Activated CD4-positive, alpha-beta memory T cell treated with anti-CD3 and anti-CD28 coated beads, Interleukin-2, amount 10 ng/mL, durations not matched to agents 7 days and 5 days (primary cell): ENCODE measurements at regions not wholly inside any gene's neighbourhood (a gene's known extent, or its start where the extent isn't known, plus 50 kb on each side); places are given as distances from the start of the nearest gene placed in this dataset.

Source experiments
- CTCF ChIA-PET: fragments of 350-600 bp; sonication (Branson Sonifier 250); formaldehyde crosslinking; loops from one replicate; lab custom pipeline; 2021; ENCODE audit warnings: antibody characterized with exemption, inconsistent platforms; lab: Charles Lee
- POLR2A ChIA-PET: fragments of 350-600 bp; sonication (Branson Sonifier 250); formaldehyde crosslinking; loops from one replicate; lab custom pipeline; 2021; ENCODE audit warnings: antibody characterized with exemption; lab: Charles Lee
- DNase-seq: peaks from one replicate; pipeline ENCODE4 v3.0.0-alpha.2; 2020
- H3K27ac Mint-ChIP-seq: one replicate; pipeline ENCODE4 v1.8.0; 2021; ENCODE audit warnings: mild to moderate bottlenecking, mixed read lengths
- H3K27me3 Mint-ChIP-seq: one replicate; pipeline ENCODE4 v1.8.0; 2021; ENCODE audit warnings: mixed read lengths
- H3K36me3 Mint-ChIP-seq: one replicate; pipeline ENCODE4 v1.8.0; 2021; ENCODE audit warnings: low read depth, mixed read lengths
- H3K4me1 Mint-ChIP-seq: one replicate; pipeline ENCODE4 v1.8.0; 2021; ENCODE audit warnings: mixed read lengths
- H3K4me3 Mint-ChIP-seq: one replicate; pipeline ENCODE4 v1.8.0; 2021; ENCODE audit warnings: mild to moderate bottlenecking, mixed read lengths
- H3K9me3 Mint-ChIP-seq: one replicate; pipeline ENCODE4 v1.8.0; 2021; ENCODE audit warnings: mixed read lengths

DNA sequence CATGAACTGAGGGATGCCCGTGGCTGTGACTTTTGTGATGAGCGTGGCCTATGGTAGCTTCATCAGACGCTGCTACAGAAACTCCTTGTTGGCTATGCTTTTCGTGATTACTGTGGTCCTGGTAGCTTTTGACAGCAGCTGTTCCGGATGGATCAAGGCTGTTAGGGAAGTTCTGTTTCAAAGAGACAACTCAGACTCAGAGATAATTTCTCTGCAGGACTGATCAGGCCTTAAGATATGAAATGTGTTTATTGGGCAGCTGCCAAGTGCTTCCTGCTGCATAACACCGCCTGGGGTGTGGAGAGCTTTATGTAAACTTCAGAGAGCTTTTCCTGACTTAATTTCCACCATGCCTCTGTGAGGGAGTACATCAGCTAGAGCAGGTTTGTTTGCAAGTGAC lies 243.8 kb downstream of the TSN start:
- H3K27me3 Mint-ChIP-seq = peaks cover 4% of the 10 kb centered on the region
- H3K4me1 Mint-ChIP-seq = no peaks in the 10 kb centered on the region
- CTCF ChIA-PET = no interaction called here
- H3K9me3 Mint-ChIP-seq = no peaks in the 10 kb centered on the region
- H3K27ac Mint-ChIP-seq = no peak overlapping the region
- DNase-seq = no peak
- POLR2A ChIA-PET = no interaction called here
- no peaks in the 10 kb centered on the region for H3K36me3 Mint-ChIP-seq
- no peak overlapping the region for H3K4me3 Mint-ChIP-seq

DNA sequence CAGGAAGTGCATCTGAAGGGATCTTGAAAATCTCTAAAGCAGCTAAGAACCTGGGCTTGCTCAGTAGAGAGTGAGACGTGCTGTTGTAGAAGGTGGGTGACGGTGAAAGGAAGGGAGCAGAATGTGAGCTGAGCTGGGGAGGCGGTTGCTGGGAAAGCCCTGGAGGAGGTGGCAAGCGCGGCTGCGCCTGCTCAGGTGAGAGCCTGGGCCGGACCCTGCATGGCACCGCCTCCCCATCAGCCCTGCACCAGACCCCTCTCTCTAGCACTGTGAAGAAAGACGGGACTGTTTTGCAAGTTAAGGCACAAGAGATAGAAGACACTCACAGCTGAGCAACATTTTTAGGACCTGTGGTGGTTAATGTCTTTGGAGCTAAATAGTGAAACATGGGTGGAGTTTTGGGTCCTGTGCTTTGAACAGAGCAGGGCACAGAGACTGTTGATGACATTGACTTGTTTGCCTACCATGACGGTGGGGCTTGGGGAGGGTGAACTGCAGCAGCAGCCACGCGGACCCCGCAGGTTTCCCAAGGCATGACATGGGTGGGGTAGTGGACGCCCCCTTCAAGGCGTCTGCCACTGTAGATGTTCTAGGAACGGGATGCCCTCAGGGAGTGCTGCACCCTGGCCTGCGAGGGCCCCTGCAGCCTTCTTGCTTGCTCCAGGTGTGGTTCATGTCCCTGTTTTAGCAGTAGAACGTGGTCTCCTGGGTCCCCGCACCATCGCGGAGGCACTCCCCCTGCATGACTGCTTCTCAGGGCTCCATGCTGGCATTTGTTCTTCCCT lies 245.3 kb downstream of the TSN start:
- Mint-ChIP-seq H3K4me3 (no peak overlapping the region), H3K4me1 (no peaks in the 10 kb centered on the region), H3K36me3 (no peaks in the 10 kb centered on the region), H3K9me3 (no peaks in the 10 kb centered on the region), H3K27ac (no peak overlapping the region), H3K27me3 (no peaks in the 10 kb centered on the region)
- POLR2A ChIA-PET = no interaction called here
- DNase-seq = no peak
- CTCF ChIA-PET = no interaction called here

DNA sequence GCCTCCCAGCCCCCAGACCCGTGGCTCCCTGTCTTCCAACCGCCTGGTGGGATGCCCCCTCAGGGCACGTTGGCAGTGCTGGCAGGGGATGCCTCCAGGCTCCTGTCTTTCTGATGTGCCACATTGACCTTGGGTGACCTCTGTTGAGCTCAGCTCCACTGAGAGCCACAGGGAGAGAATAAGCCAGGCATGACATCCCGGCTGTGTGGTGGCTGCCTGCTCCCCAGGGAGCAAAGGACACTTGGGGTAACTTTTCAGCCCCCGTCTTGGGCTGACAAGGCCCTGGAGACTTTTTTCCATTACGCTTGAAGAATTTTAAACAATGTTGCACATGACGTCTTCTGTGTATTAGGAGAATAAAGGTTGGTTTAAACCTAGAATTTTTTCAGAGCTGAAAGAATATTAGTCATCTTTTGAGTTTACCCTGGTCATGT lies 246.0 kb downstream of the TSN start:
- no peak overlapping the region for H3K4me3 Mint-ChIP-seq
- H3K36me3 Mint-ChIP-seq = no peaks in the 10 kb centered on the region
- H3K9me3 Mint-ChIP-seq = no peaks in the 10 kb centered on the region
- DNase-seq = no peak
- no peaks in the 10 kb centered on the region for H3K27me3 Mint-ChIP-seq
- ChIA-PET POLR2A (no interaction called here), CTCF (no interaction called here)
- H3K4me1 Mint-ChIP-seq = no peaks in the 10 kb centered on the region
- H3K27ac Mint-ChIP-seq = no peak overlapping the region

DNA sequence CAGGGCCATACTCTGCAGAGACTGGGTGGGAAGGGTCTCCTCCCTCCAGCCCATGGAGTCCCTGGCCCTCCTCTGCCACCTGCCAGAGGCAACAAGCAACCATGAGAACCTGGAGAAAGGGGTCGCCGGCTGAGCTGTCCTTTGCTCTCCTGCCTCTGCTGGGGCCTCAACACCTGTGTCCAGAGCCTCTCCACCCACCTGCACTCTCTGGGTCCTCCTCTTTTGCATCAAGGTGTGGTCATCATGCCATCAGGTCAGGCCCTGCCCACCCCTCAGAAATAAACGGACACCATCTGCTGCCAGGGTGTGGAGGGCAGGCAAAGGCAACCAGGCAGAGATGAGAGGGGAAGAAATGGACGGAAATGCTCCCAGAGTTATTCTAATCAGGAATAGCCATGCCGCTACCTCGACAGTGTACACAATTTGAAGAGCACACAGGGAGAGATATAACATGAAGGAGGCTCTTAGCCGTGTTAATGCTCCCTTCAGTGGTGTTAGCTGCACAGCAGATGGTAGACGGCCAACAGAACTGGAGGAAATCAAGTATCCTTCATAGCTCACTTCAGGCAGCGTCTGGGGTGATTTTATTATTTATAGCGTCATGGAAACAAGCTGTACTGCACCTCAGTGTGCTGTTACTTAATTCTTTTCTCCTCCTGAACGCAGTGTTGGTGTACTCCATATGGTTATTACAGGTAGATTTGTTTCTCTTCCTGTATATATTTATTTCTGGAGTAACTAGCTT lies 247.9 kb downstream of the TSN start:
- no peaks in the 10 kb centered on the region for H3K27me3 Mint-ChIP-seq
- DNase-seq = no peak
- no peak overlapping the region for H3K4me3 Mint-ChIP-seq
- CTCF ChIA-PET = no interaction called here
- no peaks in the 10 kb centered on the region for H3K9me3 Mint-ChIP-seq
- H3K4me1 Mint-ChIP-seq = no peaks in the 10 kb centered on the region
- H3K27ac Mint-ChIP-seq = no peak overlapping the region
- POLR2A ChIA-PET = no interaction called here
- H3K36me3 Mint-ChIP-seq = no peaks in the 10 kb centered on the region

DNA sequence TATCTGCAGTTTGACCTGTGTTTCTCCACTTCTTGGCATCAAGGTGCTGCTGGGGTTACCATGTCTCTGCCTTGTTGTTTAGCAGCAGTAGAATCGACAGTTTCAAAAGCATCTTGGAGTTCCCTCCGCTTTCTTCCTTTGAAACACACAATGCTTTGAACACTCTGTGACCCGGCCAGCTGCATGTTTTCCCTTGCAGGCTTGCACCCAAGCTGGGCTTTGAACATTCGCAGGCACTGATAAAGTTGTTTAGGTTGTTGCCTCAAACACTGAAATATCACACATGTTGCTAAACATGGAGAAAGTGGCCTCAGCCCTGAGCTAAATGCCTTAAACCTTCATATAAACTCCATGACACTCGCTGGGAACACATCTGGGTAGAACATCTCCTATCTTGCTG lies 251.7 kb downstream of the TSN start:
- ChIA-PET CTCF (no interaction called here), POLR2A (no interaction called here)
- no peak for DNase-seq
- Mint-ChIP-seq H3K27me3 (no peaks in the 10 kb centered on the region), H3K4me3 (no peak overlapping the region), H3K36me3 (no peaks in the 10 kb centered on the region), H3K4me1 (no peaks in the 10 kb centered on the region), H3K9me3 (no peaks in the 10 kb centered on the region), H3K27ac (no peak overlapping the region)

DNA sequence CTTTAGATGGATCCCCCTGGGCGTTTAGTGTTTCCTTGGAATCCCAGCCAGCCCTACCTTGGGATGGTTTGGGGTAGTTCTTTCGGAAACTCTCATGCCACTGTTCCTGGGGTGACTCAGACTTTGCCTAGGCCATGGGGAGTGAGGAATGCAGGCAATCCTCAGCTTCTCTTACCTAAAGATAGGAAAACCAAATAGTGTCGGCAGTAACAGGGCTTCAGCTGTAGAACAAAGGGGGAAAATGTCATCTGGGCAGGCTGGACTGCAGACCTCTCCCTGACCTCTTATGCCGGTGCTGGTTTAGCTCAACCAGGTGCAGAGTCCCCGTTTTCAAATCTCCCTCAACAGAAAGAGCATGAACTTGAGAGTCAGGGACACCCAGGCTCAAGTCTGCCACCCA lies 252.1 kb downstream of the TSN start:
- no peaks in the 10 kb centered on the region for H3K27me3 Mint-ChIP-seq
- H3K9me3 Mint-ChIP-seq = no peaks in the 10 kb centered on the region
- POLR2A ChIA-PET = no interaction called here
- H3K4me3 Mint-ChIP-seq = no peak overlapping the region
- H3K4me1 Mint-ChIP-seq = no peaks in the 10 kb centered on the region
- no peak overlapping the region for H3K27ac Mint-ChIP-seq
- no peak for DNase-seq
- H3K36me3 Mint-ChIP-seq = no peaks in the 10 kb centered on the region
- CTCF ChIA-PET = no interaction called here

DNA sequence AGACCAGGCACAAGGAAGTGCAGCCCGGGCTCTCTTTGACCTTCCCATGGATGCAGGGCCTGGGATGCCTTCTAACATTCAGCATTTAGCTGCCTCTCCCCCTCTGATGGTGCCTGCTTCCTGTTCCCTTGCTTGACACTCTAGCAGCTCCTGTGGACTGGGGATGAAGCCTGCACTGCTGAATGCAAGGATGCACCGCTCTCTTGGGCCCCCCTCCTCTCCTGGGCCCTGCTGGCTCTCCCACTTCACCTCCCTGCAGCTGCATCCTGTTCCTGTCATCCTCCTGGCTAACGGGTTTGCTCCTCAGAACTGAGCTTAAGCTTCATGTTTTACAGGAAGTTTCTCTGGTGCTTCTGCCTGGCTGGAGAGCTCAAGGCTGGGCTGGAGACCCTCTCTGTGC lies 254.1 kb downstream of the TSN start:
- no peaks in the 10 kb centered on the region for H3K9me3 Mint-ChIP-seq
- H3K27me3 Mint-ChIP-seq = no peaks in the 10 kb centered on the region
- no peaks in the 10 kb centered on the region for H3K36me3 Mint-ChIP-seq
- H3K4me3 Mint-ChIP-seq = no peak overlapping the region
- CTCF ChIA-PET = no interaction called here
- DNase-seq = no peak
- no peaks in the 10 kb centered on the region for H3K4me1 Mint-ChIP-seq
- POLR2A ChIA-PET = no interaction called here
- no peak overlapping the region for H3K27ac Mint-ChIP-seq

DNA sequence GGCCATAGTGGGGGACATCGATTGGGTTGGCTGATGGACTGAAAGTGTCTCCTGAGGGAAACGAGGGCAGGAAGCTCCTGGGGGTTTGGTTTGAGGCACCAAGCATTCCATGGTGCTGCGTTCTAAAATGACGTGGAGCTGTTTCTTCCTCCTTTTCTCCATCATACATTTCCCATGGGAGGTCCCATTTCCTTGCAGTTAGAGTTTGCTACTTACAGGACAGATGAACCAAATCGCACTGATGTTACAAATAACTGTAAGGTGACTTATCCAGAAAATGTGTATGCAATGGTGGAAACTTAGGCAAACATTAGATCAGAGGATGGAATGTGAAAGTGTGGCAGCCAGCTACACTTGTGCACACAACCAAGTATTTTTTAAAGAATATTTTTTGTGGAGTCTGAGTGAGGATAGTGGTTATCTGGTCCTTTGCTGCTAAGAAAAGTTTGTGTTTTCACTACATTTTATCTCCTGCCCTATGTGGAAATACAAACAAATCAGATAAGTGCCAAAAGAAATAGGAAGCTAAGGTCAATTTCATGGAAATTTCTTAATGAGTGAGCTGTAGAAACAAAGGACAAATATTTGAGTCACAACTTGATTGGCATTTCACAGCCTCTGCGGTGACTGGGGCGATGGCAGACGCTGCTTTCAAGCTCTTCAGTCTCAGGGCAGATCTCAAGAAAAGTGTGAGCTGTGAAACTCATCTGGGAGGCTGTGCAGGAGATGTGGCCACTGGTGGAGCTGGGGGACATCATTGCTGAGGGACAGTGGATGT lies 256.2 kb downstream of the TSN start:
- no peak for DNase-seq
- Mint-ChIP-seq H3K27me3 (no peaks in the 10 kb centered on the region), H3K27ac (no peak overlapping the region), H3K4me3 (no peak overlapping the region), H3K4me1 (no peaks in the 10 kb centered on the region), H3K9me3 (no peaks in the 10 kb centered on the region), H3K36me3 (no peaks in the 10 kb centered on the region)
- ChIA-PET CTCF (no interaction called here), POLR2A (no interaction called here)

DNA sequence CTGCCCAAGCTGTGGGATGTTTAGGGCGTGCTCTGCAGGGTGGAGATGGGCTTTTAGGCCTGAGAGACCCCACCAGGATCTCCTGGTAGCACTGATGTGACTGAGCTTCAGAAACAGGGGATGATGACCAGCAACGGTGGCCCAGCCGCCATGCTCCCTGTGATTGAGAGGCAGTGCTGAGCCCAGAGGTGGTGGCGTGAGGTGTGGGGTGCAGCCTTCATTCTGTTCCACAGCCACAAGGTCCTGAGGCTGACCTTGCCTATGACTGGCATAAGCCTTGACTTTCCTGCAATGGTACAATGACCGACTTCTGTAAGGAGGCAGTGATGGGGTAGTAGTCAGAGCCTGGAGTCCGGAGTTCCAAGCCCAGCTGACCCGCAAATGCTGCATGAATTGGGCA lies 263.3 kb downstream of the TSN start:
- Mint-ChIP-seq H3K27me3 (peaks cover 3% of the 10 kb centered on the region), H3K4me3 (no peak overlapping the region), H3K36me3 (no peaks in the 10 kb centered on the region), H3K9me3 (no peaks in the 10 kb centered on the region), H3K4me1 (no peaks in the 10 kb centered on the region), H3K27ac (no peak overlapping the region)
- no peak for DNase-seq
- ChIA-PET CTCF (no interaction called here), POLR2A (no interaction called here)

DNA sequence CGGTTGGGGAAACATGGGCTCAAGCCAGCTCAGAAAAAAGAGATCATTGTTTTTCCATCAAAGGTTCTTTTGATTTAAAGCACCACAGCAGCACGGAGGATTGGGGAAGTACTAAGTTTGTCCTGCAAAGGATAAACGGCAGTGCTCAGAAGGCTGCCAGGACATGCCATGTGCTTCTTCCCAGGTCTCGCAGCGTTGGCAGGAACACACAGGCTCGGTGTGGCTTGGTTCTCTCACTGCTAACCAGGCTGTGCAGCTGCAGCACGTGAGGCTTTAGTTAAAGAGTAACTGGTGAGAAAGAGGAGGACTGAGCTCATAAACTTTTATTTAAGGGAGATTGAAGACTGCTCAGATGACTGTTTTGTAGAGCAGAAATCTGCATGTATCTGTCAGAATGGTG lies 264.3 kb downstream of the TSN start:
- Mint-ChIP-seq H3K9me3 (no peaks in the 10 kb centered on the region), H3K4me3 (no peak overlapping the region), H3K27me3 (peaks cover 3% of the 10 kb centered on the region), H3K4me1 (no peaks in the 10 kb centered on the region), H3K36me3 (no peaks in the 10 kb centered on the region), H3K27ac (no peak overlapping the region)
- no peak for DNase-seq
- ChIA-PET CTCF (no interaction called here), POLR2A (no interaction called here)

DNA sequence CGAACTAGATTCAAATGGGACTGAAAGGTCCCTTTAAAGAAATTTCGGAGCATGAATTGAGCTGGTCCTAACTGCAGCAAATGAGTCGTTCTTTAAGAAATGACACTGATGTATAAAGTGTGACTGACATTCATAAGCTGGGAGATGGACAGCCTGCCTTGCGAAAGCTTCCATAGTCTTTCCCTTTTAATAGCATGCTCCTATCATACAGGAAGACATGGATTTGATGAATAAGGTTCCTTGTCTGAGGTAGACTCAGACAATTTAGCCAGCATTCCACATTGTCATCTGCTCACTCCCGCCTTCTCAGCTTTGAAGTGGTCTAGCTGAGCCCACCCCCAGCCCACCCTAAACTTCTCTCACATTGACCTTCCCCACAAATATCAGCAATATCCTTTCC lies 264.9 kb downstream of the TSN start:
- no peak overlapping the region for H3K4me3 Mint-ChIP-seq
- DNase-seq = no peak
- H3K27ac Mint-ChIP-seq = no peak overlapping the region
- POLR2A ChIA-PET = no interaction called here
- no peaks in the 10 kb centered on the region for H3K9me3 Mint-ChIP-seq
- CTCF ChIA-PET = no interaction called here
- peaks cover 3% of the 10 kb centered on the region for H3K27me3 Mint-ChIP-seq
- no peaks in the 10 kb centered on the region for H3K36me3 Mint-ChIP-seq
- no peaks in the 10 kb centered on the region for H3K4me1 Mint-ChIP-seq

DNA sequence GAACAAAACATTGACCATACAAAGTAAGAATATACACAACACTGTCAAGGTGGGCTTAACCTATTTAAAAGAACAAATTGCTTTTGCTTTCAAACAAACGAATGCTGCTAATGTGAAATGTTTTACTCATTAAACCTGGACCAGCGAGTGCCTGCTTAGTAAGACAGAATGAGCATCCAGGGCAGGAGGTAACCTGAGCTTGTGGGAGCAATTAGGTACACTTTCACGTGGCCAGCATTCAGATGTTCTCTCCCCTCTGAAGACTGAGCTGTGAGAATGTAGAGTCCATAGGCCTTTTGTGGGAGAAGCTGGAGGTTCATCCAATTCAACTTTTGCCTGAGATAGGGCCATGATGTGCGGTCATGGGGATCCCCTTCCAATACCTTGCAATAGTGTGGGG lies 266.5 kb downstream of the TSN start:
- no peaks in the 10 kb centered on the region for H3K9me3 Mint-ChIP-seq
- no peaks in the 10 kb centered on the region for H3K36me3 Mint-ChIP-seq
- no peaks in the 10 kb centered on the region for H3K4me1 Mint-ChIP-seq
- POLR2A ChIA-PET = no interaction called here
- no peak overlapping the region for H3K4me3 Mint-ChIP-seq
- H3K27me3 Mint-ChIP-seq = peaks cover 3% of the 10 kb centered on the region
- no peak overlapping the region for H3K27ac Mint-ChIP-seq
- CTCF ChIA-PET = no interaction called here
- DNase-seq = no peak

DNA sequence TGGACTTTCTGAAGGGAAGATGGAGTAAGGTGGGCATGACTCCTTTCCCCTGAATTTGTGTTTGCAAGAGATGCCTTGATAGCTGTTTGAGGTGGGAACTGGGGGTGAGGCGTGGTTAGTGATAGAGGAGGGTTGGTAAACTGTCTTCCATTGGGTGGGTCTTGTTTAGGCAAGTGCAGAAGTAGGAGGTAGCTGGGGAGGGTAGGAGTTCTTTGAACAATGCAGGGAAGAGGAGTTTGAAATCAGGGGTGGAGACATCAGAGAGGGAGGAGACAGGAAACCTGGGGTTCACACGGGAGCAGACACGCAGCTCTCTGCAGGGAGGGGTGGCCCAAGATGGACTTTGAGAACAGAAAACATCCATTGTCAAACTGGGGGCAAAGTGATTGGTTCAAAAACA lies 267.1 kb downstream of the TSN start:
- ChIA-PET CTCF (no interaction called here), POLR2A (no interaction called here)
- no peaks in the 10 kb centered on the region for H3K9me3 Mint-ChIP-seq
- no peak overlapping the region for H3K27ac Mint-ChIP-seq
- H3K27me3 Mint-ChIP-seq = peaks cover 3% of the 10 kb centered on the region
- DNase-seq = no peak
- no peaks in the 10 kb centered on the region for H3K36me3 Mint-ChIP-seq
- H3K4me1 Mint-ChIP-seq = no peaks in the 10 kb centered on the region
- H3K4me3 Mint-ChIP-seq = no peak overlapping the region
